NCI-H2171 treated with DMSO at 0.1 percent for 48 hours (cell line): ENCODE measurements at regions not wholly inside any gene's neighbourhood (a gene's known extent, or its start where the extent isn't known, plus 50 kb on each side); places are given as distances from the start of the nearest gene placed in this dataset.

Source experiments
- DNase-seq: peaks from one replicate; lab custom pipeline; 2025; lab: John Stamatoyannopoulos, UW

DNA sequence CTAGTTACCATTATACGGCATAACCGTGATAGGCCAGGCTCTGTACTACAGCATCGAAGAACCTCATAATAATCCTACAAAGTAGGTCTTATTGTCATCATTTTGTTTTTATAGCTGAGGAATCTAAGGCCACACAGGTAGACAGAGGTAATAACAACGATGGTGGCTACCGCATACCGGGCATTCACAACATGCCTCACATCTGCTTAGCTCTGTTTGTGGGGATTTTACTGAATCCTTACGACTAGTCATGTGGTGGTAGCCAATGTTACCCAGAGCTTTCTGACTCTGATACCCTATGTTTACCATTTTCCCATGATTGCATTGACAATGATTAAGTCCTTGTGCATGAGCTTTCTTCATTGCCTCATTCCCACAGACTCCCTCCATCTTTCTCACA is 269.4 kb downstream of the TCF7L2 start:
- DNase-seq, result no peak

DNA sequence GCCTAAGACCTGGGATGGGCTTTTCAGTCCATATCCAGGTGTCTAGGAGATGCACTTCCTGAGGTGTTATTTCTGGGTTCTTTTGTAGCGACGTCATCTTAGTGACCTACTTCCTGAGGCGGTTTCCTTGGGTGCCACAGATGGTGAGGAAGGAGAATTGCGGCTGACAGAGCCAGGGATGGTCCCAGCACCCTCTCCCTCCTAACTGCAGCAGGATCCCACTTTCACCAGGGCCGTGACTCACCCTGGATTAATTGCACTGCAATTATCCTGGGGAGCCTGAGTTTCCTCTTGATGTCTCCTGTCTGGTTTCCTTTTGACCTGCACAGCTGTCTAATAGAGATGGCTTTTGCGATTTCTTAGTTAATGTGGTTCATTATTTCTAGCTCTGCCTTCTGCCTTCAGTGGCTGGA is 271.7 kb downstream of the TCF7L2 start:
- DNase-seq, result peak; percentile 27

DNA sequence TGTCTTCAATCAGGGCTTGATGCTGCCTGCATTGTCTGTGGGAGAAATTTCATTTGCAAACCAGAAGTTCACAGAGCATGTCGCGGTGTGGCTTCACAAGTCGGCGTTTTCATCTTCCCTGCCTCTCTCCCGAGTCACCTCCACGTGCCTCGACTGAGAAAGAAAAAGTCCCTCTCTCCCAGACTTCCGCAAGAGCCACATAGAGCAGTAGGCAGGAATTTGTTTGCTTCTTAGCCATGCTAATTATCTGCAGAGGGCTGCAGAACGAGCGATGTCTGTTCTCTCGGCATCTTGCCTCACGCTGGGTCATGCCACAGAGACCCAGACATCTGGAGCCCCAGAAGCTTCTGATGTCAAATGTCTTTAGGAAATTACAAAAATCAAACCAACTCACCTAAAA is 272.2 kb downstream of the TCF7L2 start:
- no peak for DNase-seq

DNA sequence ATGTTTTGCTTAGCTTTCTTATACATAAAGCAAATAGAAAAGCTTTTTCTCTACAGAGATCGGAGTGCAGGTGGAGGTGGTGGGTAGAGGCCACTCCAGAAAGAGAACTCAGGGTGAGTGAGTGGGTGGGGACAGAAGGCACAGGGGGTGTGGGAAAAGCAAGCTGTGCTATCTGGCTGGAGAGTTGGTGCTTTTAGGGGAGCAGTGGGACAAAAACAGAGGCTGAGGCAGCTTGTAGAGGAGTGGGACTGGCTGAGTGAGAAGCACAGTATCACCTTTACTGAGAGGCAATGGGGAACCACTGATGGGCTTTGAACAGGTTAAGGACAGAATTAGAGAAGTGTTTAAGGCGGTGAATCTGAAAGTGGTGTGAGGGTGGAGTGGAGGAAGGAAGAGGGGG is 275.3 kb downstream of the TCF7L2 start:
- no peak for DNase-seq

DNA sequence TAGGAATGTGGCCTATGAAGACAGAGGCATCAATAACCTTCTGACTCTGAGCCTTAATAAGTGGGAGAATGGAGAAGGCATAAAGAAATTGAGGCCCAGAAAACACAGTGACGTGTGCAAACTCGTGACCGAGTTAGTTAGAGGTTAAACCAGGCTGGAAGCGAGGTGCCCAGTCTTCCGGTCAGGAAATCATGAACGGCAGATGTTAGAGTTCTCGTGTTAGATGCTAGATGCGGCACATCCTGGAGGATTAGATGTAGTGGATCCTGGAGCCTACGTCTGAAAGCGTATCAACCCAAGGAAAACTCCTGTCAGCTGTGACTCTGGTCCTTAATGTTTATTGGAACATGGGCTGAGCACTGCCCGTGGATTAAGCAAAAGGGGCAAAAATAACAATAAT is 275.9 kb downstream of the TCF7L2 start:
- DNase-seq, result no peak

DNA sequence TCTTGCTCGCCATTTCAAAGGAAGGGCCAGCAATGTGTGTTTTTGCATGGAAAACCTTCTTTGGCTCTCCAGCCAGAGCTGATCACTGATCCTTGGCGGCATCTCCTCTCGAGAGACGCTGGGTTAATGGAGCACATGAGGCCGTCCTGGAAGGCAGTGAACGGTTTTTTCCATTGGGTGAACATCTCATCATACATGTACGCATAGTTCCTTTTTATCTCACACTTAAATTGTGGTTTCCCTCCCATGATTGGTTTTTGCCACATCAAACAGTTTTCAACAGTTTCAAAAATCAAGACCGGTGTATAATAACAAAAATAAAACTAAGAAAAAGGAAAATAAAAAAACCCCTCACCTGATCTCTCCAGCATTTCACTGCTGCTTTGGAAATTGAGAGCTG is 276.4 kb downstream of the TCF7L2 start:
- DNase-seq, result no peak

DNA sequence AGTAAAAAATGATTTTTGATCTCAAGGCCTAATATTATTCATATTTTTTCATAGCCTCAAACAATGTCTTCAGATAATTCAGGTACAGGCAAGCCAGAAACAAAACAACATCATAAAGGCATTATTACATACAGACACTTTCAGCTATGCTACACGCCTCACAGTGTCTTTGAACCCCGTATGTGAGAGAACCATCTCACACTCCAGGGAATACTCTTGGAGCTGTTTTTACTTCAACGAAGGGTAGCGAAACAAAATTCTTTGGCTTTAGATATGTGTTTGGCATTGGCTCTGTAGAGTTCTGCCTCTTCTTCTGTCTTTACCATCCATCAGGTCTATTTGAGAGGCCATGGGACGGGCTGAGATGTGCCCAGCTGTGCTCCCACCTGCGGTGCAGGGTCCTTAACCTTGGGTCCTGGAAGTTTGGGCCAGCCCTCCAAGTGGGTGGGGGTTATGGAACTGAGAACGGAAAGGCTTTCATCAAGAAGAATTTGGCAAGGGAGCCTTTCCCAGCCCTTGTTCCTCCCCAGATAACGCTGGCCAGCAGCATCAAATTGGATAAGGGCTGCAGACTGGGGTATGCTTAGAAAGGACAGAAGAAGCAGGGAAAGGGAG is 276.9 kb downstream of the TCF7L2 start:
- DNase-seq, result no peak

DNA sequence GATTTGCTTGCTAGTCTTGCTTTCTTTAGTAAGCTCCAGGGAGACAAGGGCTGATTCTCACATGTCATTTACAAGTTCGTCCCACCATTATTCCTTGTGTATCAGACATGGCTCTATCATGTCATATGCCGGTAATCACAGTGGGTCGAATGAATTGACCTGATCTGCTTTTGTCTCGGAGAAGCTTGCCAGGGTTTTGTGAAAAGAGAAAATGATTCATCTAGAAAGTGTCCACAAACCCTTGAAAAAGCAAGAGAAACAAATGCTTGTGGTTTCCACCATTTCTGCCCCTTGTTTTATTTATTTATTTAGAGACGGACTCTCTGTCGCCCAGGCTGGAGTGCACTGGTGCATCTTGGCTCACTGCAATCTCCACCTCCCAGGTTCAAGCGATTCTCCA is 278.5 kb downstream of the TCF7L2 start:
- no peak for DNase-seq

DNA sequence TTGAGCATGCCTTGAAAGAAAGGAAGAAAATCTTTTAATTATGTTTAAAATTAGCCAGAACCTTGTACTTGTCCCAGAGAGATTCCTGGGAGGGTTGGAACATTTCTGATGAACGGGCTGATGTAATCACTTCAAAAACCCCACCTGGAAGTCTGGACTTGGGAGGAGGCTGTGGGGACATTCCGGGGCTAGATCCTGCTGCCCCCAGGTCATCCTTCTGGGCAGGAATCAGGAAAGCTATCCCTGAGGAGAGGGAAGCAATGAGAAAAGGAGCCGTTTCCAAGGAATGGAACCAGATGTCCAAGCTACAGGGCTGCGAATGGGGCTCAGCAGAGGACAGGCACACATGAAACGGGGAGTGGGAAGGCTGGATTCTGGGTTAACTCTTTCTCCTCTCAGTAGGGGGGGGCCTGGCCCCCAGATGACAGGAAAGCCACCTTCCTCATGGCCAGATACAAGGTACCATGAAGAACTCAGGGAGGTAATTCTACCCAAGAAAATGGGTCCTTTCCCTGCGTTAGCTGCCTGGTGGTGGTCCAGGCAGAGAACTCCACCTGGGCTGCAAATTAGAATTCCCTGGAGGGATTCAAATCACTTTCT is 280.1 kb downstream of the TCF7L2 start:
- DNase-seq, result no peak

DNA sequence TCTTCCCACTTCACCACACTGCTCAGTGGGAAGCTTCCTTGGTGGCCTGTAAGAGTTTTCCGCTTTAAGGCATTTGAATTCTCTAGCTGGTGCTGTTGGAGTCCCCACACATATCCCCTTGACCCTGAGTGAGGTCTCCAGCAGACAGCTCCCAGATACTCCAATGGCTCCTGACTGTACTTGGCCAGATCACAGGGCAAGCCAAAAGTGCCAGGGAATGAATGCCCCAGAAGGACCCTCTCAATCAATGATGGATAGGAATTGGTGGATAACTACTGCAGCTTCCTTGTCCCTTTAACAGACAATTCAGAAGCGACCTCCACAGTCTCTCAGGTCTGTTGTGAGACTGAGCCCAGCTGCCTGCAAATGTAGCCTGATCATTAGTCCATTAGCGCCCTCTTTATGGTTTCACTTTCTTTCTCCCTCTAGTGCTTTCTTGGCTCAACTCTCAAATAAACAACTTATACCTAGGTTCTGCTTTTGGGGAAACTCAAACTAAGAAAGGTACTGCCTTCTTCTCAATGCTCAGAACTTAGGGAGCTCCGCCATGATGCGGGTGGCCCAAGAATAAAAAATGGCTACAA is 283.0 kb downstream of the TCF7L2 start:
- no peak for DNase-seq

DNA sequence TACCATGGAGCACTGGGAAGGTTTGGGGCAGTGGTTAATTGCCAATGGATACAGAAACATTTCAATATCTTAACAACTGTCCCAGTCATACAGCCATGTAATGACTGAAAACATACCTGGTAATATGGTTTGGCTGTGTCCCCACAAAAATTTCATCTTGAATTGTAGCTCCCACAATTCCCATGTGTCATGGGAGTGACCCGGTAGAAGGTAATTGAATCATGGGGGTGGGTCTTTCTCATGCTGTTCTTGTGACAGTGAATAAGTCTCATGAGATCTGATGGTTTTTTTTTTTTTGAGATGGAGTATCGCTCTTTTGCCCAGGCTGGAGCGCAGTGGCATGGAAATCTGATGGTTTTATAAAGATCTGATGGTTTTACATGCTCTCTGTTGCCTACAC is 284.4 kb downstream of the TCF7L2 start:
- no peak for DNase-seq

DNA sequence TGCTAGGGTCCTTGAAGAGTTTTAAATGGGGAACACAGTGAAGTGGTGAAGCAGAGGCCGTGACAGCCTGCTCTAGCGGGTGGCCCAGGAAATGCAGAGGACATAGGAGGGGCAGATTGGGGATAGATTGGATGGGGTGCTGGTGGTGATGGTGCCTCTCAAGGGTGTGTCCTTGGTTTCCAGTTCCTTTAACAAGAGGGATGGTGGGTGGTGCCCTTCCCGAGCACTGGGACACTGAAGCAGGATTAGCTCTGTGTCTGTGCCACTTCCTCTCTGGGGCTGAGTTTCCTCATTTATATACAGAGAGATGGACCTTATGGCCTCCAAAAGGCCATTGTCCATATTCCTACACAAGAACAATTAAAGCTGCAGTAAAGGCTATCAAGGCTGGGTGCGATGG is 285.5 kb downstream of the TCF7L2 start:
- DNase-seq, result no peak

DNA sequence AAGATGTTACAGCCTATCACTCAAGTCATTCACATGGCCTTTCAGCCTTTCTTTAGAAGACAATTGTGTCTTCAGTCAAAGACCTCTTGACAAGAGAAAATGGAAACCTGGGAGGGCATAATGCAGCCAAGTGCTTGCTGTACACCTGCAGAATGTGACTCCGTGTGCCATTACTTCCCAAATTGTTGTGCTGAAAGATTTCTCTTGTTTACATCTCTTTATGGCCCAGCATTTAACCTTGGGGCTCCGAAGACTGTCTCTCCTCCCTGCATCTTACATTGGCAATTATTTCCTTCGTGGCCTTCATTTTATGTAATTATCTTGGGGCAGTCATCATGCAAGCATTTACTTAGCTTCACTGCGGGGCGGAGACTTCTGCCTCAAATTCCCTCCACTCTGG is 287.0 kb downstream of the TCF7L2 start:
- no peak for DNase-seq

DNA sequence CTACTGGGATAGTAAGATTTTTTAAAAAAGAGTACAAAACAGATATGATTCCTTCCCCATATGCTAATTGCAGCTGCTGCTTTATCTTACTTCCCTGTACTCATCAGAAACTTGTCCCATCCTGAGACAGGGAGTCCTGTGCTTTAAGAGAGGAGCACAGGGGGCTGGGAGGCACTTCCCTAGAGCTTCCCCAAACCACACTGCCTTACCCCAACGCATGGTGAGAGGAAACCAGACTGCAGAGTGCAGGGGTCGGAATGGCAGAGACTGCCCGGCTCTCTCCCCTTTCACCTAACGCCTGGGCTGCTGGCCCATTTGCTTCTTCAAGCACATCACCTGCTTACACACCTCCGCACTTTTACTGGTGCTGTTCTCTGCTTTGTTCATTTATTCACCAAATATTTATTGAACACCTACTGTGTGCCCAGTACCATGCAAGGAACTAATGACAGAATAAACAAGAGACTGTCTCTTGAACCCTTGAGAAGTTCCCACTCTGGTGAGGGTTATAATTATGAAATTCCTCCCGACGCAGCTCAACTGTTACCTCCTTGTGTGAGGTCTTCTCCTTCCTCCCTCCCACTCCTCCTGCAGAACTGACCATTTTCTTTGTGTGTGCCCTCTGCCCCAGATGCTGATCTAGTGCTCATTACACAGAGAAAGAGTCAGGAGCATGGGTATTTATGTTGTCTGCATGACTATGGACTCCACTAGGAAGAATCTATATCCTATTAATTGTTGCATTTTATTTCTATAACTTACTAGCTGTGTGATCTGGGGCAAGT is 289.7 kb downstream of the TCF7L2 start:
- DNase-seq, result no peak

DNA sequence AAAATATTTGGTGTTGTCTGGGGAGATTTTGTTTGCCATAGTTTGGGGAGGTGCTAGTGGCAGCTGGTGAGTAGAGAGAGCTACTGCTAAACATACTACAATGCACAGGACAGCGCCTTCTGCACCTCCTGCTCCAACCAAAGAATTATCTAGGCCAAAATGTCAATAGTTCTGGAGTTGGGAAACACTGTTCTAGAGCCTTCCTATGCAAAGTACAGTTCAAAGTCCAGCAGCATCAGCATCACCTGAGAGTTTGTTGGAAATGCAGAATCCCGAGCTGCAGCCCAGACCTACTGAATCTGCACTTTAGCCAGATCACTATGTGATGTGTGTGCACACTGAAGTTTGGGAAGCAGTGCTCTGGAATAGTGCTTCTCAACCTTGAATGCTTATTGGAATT is 290.7 kb downstream of the TCF7L2 start:
- no peak for DNase-seq

DNA sequence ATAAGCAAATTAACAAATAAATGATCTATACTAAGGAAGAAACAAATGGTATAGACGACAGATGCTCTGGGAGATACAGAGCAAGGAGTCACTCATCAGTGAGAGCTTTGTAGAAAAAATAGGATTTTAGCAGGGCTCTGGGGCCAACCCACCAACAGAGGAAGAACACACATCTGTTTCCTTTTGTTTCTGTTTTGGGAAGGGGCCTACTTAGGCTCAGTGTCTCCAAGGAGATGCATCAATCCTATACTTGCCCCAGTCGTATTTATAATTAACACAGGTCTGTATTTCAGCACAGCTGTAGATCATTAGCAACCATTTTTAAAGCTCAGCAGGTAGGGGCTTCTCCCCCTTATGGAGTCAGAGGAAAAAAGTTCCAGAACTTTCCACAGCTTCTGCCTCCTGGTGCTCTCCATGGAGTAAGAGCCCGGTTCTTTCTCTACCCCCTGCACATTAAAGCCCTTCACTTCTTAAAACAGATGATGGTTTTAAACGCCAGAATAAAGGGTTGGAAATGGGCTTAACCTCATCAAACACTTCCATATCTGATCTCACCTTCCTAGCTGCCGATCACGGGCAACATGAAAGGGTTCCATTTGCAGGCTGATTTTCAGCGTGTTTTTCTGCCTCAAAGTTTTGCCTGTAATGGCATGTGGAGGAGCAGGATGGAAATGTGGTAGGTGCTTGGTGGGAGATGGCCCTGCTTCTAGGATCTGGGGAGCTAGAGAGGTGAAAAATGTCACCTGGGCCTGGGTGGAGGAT is 291.7 kb downstream of the TCF7L2 start:
- DNase-seq, result no peak

DNA sequence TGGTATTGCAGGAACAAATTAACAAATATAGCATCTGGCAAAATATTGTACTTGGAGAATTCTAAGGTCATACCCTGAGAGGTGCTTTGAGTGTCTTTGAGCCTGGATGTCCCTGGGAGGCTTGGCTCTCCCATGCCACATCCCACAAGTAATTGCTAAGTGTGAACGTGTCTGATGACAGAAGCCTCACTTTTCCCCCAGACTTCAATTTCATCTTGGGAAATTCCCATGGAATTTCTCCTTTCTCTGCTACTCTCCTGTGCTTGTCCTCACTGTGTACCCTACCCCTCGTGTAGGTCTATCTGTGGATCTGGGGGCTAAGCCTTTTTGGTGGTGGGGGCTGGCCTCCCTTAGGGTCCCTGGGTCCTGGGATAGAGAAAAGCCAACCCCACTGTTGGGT is 293.3 kb downstream of the TCF7L2 start:
- no peak for DNase-seq

DNA sequence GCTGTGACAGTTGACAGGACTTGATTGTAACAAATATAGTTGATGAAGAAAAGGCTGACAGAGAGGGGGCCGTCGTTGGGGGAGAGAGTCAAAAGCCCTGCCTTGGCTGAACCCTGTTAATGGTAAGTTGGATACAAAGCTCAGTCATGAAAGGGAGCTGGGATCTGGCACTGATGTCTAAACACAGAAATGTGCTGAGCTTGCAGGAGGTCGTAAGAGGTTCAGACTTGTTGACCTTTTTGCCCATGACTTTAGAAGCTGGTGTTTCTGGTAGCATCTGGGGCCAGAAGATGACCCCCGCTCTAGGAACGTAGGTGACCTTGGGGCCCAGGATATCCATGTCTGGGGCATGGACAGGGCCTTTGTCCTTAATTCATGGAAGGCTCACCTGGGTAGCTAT is 294.7 kb downstream of the TCF7L2 start:
- DNase-seq, result no peak

DNA sequence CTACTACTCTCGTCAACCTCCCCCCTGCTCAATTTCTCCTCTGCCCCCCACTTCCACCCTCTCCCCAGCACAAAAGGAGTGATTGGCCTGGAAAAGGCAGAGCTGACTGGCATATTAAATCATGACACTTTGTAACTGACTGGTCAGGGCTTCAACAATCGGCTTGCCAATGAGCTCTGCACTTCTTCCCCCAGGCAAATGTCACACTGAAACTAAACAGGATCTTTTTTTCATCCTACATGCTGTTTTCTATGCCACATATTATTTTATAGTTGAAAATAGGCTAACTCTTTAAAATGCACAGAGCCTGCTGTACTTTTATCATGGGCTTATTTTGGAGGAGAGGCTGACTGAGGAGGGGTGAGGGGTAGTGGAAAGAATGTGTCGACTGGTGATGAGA is 295.2 kb downstream of the TCF7L2 start:
- DNase-seq, result no peak

DNA sequence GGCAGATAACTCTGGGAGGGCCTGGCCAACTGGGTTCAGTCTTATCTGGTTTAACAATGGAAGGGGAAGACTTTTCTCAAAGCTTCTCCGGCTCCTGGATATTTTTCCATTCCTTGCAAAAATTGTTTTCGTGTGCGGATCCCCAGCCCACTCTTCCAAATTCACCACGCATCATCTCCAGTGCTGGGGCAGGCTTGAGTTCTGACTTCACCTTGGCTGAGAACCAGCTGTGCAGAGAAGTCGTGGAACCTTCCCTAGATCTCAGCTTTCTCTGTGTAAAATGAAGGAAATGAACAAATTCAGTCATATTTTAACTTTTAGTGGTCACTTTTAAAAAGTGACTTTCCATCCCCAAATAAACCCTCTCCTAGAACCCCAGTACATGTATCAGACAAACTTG is 297.0 kb downstream of the TCF7L2 start:
- DNase-seq, result no peak

DNA sequence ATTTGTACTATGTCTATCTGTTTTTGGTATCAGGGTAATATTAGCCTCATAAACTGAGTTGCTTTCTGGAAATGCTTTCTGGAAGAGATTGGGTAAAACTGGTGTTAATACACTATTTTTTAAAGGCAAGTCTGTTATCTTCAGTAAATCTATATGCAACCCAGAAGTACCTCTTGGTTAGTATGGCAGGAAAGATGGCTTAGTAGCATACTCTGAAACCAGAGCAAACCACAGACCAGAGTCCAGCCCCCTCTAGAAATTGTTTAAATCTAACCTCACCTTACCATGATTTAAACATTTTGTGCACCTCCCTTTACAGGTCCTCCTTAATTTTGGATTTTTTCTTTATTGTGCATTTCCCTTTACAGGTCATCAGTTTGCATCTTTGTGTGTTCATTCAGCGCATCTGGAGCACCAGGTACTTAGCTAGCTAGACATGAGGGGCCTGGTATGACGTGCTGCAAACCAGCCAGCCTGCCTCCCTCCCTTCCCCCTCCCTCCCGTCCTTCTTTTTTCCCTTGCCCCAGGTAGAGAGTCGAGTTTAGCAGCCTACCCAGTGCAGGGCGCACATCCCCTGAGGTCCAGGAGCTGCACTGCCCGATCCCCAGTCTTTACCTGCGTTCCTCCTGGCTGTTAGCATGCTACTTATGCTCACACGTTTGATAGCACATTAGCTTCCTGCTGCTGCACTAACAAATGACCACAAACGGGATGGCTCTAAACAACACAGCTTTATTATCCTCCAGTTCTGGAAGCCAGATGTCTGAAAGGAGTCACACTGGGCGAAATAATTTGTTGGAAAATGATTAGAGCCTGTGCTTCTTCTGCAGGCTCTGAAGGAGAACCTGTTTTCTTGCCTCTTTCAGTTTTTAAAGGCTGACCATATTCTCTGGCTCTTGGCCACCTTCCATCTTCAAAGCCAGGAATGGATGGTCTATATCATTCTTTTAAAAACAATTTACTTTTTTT is 299.9 kb upstream of the HABP2 start:
- DNase-seq, result no peak
